ENCODE measurements at regions not wholly inside any gene's neighbourhood (a gene's known extent, or its start where the extent isn't known, plus 50 kb on each side); places are given as distances from the start of the nearest gene placed in this dataset.

- TF ChIP-seq POLR2AphosphoS5 (IDR thresholded peaks at IDR 0.05; ENCODE audit: low read depth, low read length) (no peak), POLR2A (IDR thresholded peaks at IDR 0.05; ENCODE audit: low read depth, low read length) (no peak), TAF1 (IDR thresholded peaks at IDR 0.05; ENCODE audit: borderline replicate concordance, low read depth, low read length) (no peak)
Observed at GRCh38 chr4:96431094-96431493, 591.2 kb downstream of the PDHA2 start.
